OCI-LY7 (cell line): ENCODE measurements at regions not wholly inside any gene's neighbourhood (a gene's known extent, or its start where the extent isn't known, plus 50 kb on each side); places are given as distances from the start of the nearest gene placed in this dataset.

Experiments
- EZH2phosphoT487 ChIP-seq: fragments of 200-600 bp; sonication (generic); IDR thresholded peaks from 2 replicates; pipeline ENCODE4 v1.6.1; 2018; ENCODE audit warnings: low read depth, borderline replicate concordance, mild to moderate bottlenecking, mixed run types, antibody characterized with exemption, low read length, moderate library complexity, mixed read lengths
- TF ChIP-seq, protein P1 (sequence below): fragments of 200-600 bp; sonication (generic); conservative IDR thresholded peaks from 2 replicates; pipeline ENCODE4 v1.5.1; 2014; ENCODE audit warnings: mild to moderate bottlenecking, antibody characterized with exemption, low read length, moderate library complexity, mixed read lengths

- TF ChIP-seq, protein P1, sequence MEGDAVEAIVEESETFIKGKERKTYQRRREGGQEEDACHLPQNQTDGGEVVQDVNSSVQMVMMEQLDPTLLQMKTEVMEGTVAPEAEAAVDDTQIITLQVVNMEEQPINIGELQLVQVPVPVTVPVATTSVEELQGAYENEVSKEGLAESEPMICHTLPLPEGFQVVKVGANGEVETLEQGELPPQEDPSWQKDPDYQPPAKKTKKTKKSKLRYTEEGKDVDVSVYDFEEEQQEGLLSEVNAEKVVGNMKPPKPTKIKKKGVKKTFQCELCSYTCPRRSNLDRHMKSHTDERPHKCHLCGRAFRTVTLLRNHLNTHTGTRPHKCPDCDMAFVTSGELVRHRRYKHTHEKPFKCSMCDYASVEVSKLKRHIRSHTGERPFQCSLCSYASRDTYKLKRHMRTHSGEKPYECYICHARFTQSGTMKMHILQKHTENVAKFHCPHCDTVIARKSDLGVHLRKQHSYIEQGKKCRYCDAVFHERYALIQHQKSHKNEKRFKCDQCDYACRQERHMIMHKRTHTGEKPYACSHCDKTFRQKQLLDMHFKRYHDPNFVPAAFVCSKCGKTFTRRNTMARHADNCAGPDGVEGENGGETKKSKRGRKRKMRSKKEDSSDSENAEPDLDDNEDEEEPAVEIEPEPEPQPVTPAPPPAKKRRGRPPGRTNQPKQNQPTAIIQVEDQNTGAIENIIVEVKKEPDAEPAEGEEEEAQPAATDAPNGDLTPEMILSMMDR = no peak
- TF ChIP-seq EZH2phosphoT487 = no peak
Observed at GRCh38 chr4:82231806-82232205, 142.0 kb downstream of the HNRNPD start.
